ENCODE measurements at regions not wholly inside any gene's neighbourhood (a gene's known extent, or its start where the extent isn't known, plus 50 kb on each side); places are given as distances from the start of the nearest gene placed in this dataset.
"Not testable (repeated sequence)": the region's sequence is repeated elsewhere in the genome, so short reads cannot be mapped to it uniquely, and the experiment has no call there.

GRCh38 chr15:31224661-31225060 is 102.0 kb upstream of the KLF13 start:
- TF ChIP-seq POLR2A (IDR thresholded peaks at IDR 0.05; ENCODE audit: low read depth, low read length); TAF1 (IDR thresholded peaks at IDR 0.05; ENCODE audit: borderline replicate concordance, low read depth, low read length): not testable (repeated sequence)
